Stimulated activated memory B cell treated with anti-CD40 and anti-IgM and Interleukin-4, amounts not matched to agents 10 μg/mL and 1 μg/mL and 100 μg/mL, for 72 hours (primary cell): ENCODE measurements at regions not wholly inside any gene's neighbourhood (a gene's known extent, or its start where the extent isn't known, plus 50 kb on each side); places are given as distances from the start of the nearest gene placed in this dataset.
"Not testable (repeated sequence)": the region's sequence is repeated elsewhere in the genome, so short reads cannot be mapped to it uniquely, and the experiment has no call there.

Source experiments
- ATAC-seq: fragments of 150-1000 bp; cut with Tn5 transposase; 2 replicates; pipeline ENCODE4 v1.10.0; 2021
- H3K27ac Mint-ChIP-seq: one replicate; pipeline ENCODE4 v1.8.0; 2022; ENCODE audit warnings: mild to moderate bottlenecking, mixed read lengths
- H3K27me3 Mint-ChIP-seq: one replicate; pipeline ENCODE4 v1.8.0; 2022; ENCODE audit warnings: mixed read lengths
- H3K36me3 Mint-ChIP-seq: one replicate; pipeline ENCODE4 v1.8.0; 2022; ENCODE audit warnings: mixed read lengths
- H3K4me1 Mint-ChIP-seq: one replicate; pipeline ENCODE4 v1.8.0; 2022; ENCODE audit warnings: mixed read lengths
- H3K4me3 Mint-ChIP-seq: one replicate; pipeline ENCODE4 v1.8.0; 2022; ENCODE audit warnings: mild to moderate bottlenecking, moderate library complexity, mixed read lengths
- H3K9me3 Mint-ChIP-seq: one replicate; pipeline ENCODE4 v1.8.0; 2022; ENCODE audit warnings: mixed read lengths

GRCh38 chr5:82540301-82540700 lies 262.1 kb upstream of the RPS23 start:
- Mint-ChIP-seq H3K36me3 (no peaks in the 10 kb centered on the region), H3K27ac (no peak overlapping the region), H3K27me3 (no peaks in the 10 kb centered on the region), H3K9me3 (peaks cover 4% of the 10 kb centered on the region), H3K4me1 (no peaks in the 10 kb centered on the region), H3K4me3 (no peak overlapping the region)
- ATAC-seq, result no peak

- no peaks in the 10 kb centered on the region for H3K36me3 Mint-ChIP-seq
- H3K4me1 Mint-ChIP-seq, result no peaks in the 10 kb centered on the region
- no peak for ATAC-seq
- H3K27me3 Mint-ChIP-seq, result no peaks in the 10 kb centered on the region
- peaks cover 3% of the 10 kb centered on the region for H3K9me3 Mint-ChIP-seq
- no peak overlapping the region for H3K4me3 Mint-ChIP-seq
- no peak overlapping the region for H3K27ac Mint-ChIP-seq
Measured at GRCh38 chr5:82538339-82539034, 260.3 kb upstream of the RPS23 start.

- Mint-ChIP-seq H3K9me3 (no peaks in the 10 kb centered on the region), H3K27me3 (no peaks in the 10 kb centered on the region), H3K27ac (no peak overlapping the region), H3K4me3 (no peak overlapping the region), H3K36me3 (no peaks in the 10 kb centered on the region), H3K4me1 (no peaks in the 10 kb centered on the region)
- no peak for ATAC-seq
Measured at GRCh38 chr5:82537687-82538306, 259.6 kb upstream of the RPS23 start.

GRCh38 chr5:82534986-82535385 lies 256.8 kb upstream of the RPS23 start:
- Mint-ChIP-seq H3K4me1 (no peaks in the 10 kb centered on the region), H3K36me3 (no peaks in the 10 kb centered on the region), H3K4me3 (no peak overlapping the region), H3K27ac (no peak overlapping the region), H3K9me3 (no peaks in the 10 kb centered on the region), H3K27me3 (no peaks in the 10 kb centered on the region)
- no peak for ATAC-seq

GRCh38 chr5:82532075-82532474 lies 253.9 kb upstream of the RPS23 start:
- H3K9me3 Mint-ChIP-seq, ATAC-seq, H3K27me3 Mint-ChIP-seq, H3K4me3 Mint-ChIP-seq, H3K4me1 Mint-ChIP-seq, H3K36me3 Mint-ChIP-seq, H3K27ac Mint-ChIP-seq: not testable (repeated sequence)

GRCh38 chr5:82526540-82526939 lies 248.4 kb upstream of the RPS23 start:
- no peak for ATAC-seq
- H3K9me3 Mint-ChIP-seq, result peaks cover 6% of the 10 kb centered on the region
- H3K4me1 Mint-ChIP-seq, result no peaks in the 10 kb centered on the region
- H3K4me3 Mint-ChIP-seq, result no peak overlapping the region
- H3K27ac Mint-ChIP-seq, result no peak overlapping the region
- no peaks in the 10 kb centered on the region for H3K27me3 Mint-ChIP-seq
- no peaks in the 10 kb centered on the region for H3K36me3 Mint-ChIP-seq

GRCh38 chr5:82525626-82526025 lies 247.5 kb upstream of the RPS23 start:
- no peaks in the 10 kb centered on the region for H3K4me1 Mint-ChIP-seq
- no peak overlapping the region for H3K27ac Mint-ChIP-seq
- no peaks in the 10 kb centered on the region for H3K36me3 Mint-ChIP-seq
- no peak overlapping the region for H3K4me3 Mint-ChIP-seq
- H3K27me3 Mint-ChIP-seq, result no peaks in the 10 kb centered on the region
- peaks cover 6% of the 10 kb centered on the region for H3K9me3 Mint-ChIP-seq
- ATAC-seq, result no peak

GRCh38 chr5:82523633-82524032 lies 245.5 kb upstream of the RPS23 start:
- Mint-ChIP-seq H3K4me1 (no peaks in the 10 kb centered on the region), H3K9me3 (peaks cover 13% of the 10 kb centered on the region), H3K4me3 (no peak overlapping the region), H3K27me3 (no peaks in the 10 kb centered on the region), H3K27ac (no peak overlapping the region), H3K36me3 (no peaks in the 10 kb centered on the region)
- ATAC-seq, result no peak

GRCh38 chr5:82522897-82523296 lies 244.7 kb upstream of the RPS23 start:
- H3K36me3 Mint-ChIP-seq, result no peaks in the 10 kb centered on the region
- no peak overlapping the region for H3K27ac Mint-ChIP-seq
- H3K4me3 Mint-ChIP-seq, result no peak overlapping the region
- H3K9me3 Mint-ChIP-seq, result peaks cover 10% of the 10 kb centered on the region
- ATAC-seq, result no peak
- H3K27me3 Mint-ChIP-seq, result no peaks in the 10 kb centered on the region
- no peaks in the 10 kb centered on the region for H3K4me1 Mint-ChIP-seq

- no peak for ATAC-seq
- H3K9me3 Mint-ChIP-seq, result peaks cover 7% of the 10 kb centered on the region
- H3K4me3 Mint-ChIP-seq, result no peak overlapping the region
Measured at GRCh38 chr5:82521431-82522051, 243.4 kb upstream of the RPS23 start.

GRCh38 chr5:82519558-82519957 lies 241.4 kb upstream of the RPS23 start:
- Mint-ChIP-seq H3K27ac (no peak overlapping the region), H3K27me3 (no peaks in the 10 kb centered on the region), H3K9me3 (peaks cover 7% of the 10 kb centered on the region), H3K4me1 (no peaks in the 10 kb centered on the region), H3K4me3 (no peak overlapping the region), H3K36me3 (no peaks in the 10 kb centered on the region)
- no peak for ATAC-seq

More at GRCh38 chr5:82521431-82522051, 243.4 kb upstream of the RPS23 start:
- no peaks in the 10 kb centered on the region for H3K36me3 Mint-ChIP-seq
- H3K27me3 Mint-ChIP-seq, result no peaks in the 10 kb centered on the region
- no peak overlapping the region for H3K27ac Mint-ChIP-seq
- H3K4me1 Mint-ChIP-seq, result no peaks in the 10 kb centered on the region

GRCh38 chr5:82517544-82518075 lies 239.5 kb upstream of the RPS23 start:
- Mint-ChIP-seq H3K36me3 (no peaks in the 10 kb centered on the region), H3K9me3 (peaks cover 7% of the 10 kb centered on the region), H3K27me3 (no peaks in the 10 kb centered on the region), H3K27ac (no peak overlapping the region), H3K4me1 (no peaks in the 10 kb centered on the region), H3K4me3 (no peak overlapping the region)
- no peak for ATAC-seq

GRCh38 chr5:82513738-82514137 lies 235.6 kb upstream of the RPS23 start:
- H3K4me3 Mint-ChIP-seq, result no peak overlapping the region
- no peaks in the 10 kb centered on the region for H3K36me3 Mint-ChIP-seq
- H3K9me3 Mint-ChIP-seq, result no peaks in the 10 kb centered on the region
- H3K27ac Mint-ChIP-seq, result no peak overlapping the region
- no peaks in the 10 kb centered on the region for H3K4me1 Mint-ChIP-seq
- H3K27me3 Mint-ChIP-seq, result no peaks in the 10 kb centered on the region
- ATAC-seq, result no peak

GRCh38 chr5:82512025-82512424 lies 233.9 kb upstream of the RPS23 start:
- H3K27ac Mint-ChIP-seq, result no peak overlapping the region
- no peak overlapping the region for H3K4me3 Mint-ChIP-seq
- no peak for ATAC-seq
- peaks cover 6% of the 10 kb centered on the region for H3K9me3 Mint-ChIP-seq
- no peaks in the 10 kb centered on the region for H3K4me1 Mint-ChIP-seq
- no peaks in the 10 kb centered on the region for H3K36me3 Mint-ChIP-seq
- H3K27me3 Mint-ChIP-seq, result no peaks in the 10 kb centered on the region

- Mint-ChIP-seq H3K27ac (no peak overlapping the region), H3K9me3 (peaks cover 8% of the 10 kb centered on the region), H3K4me3 (no peak overlapping the region), H3K27me3 (no peaks in the 10 kb centered on the region), H3K36me3 (no peaks in the 10 kb centered on the region), H3K4me1 (no peaks in the 10 kb centered on the region)
- no peak for ATAC-seq
Measured at GRCh38 chr5:82511134-82511533, 233.0 kb upstream of the RPS23 start.

GRCh38 chr5:82509762-82510161 lies 231.6 kb upstream of the RPS23 start:
- no peak for ATAC-seq
- H3K36me3 Mint-ChIP-seq, result no peaks in the 10 kb centered on the region
- H3K9me3 Mint-ChIP-seq, result peaks cover 8% of the 10 kb centered on the region
- H3K4me3 Mint-ChIP-seq, result no peak overlapping the region
- no peaks in the 10 kb centered on the region for H3K27me3 Mint-ChIP-seq
- no peak overlapping the region for H3K27ac Mint-ChIP-seq
- H3K4me1 Mint-ChIP-seq, result no peaks in the 10 kb centered on the region
